ENCODE measurements at regions not wholly inside any gene's neighbourhood (a gene's known extent, or its start where the extent isn't known, plus 50 kb on each side); places are given as distances from the start of the nearest gene placed in this dataset.

GRCh38 chr9:86679909-86680308, 267.4 kb downstream of the GAS1 start:
- no peak for DNase-seq

GRCh38 chr9:86676396-86676795, 270.9 kb downstream of the GAS1 start:
- DNase-seq, result no peak

- DNase-seq, result no peak
Observed at GRCh38 chr9:86675805-86676204, 271.5 kb downstream of the GAS1 start.

- DNase-seq, result no peak
Observed at GRCh38 chr9:86674487-86674886, 272.8 kb downstream of the GAS1 start.

- DNase-seq, result no peak
Observed at GRCh38 chr9:86672966-86673365, 274.3 kb downstream of the GAS1 start.

- DNase-seq, result no peak
Observed at GRCh38 chr9:86672301-86672700, 275.0 kb downstream of the GAS1 start.

- no peak for DNase-seq
Observed at GRCh38 chr9:86671018-86671417, 276.3 kb downstream of the GAS1 start.

- DNase-seq, result no peak
Observed at GRCh38 chr9:86670536-86670935, 276.8 kb downstream of the GAS1 start.

GRCh38 chr9:86670076-86670475, 277.2 kb downstream of the GAS1 start:
- no peak for DNase-seq

GRCh38 chr9:86669422-86669821, 277.9 kb downstream of the GAS1 start:
- peak; percentile 80 for DNase-seq

- DNase-seq, result no peak
Observed at GRCh38 chr9:86668488-86668887, 278.8 kb downstream of the GAS1 start.

GRCh38 chr9:86667307-86667706, 280.0 kb downstream of the GAS1 start:
- DNase-seq, result no peak

GRCh38 chr9:86665416-86665815, 281.9 kb downstream of the GAS1 start:
- no peak for DNase-seq

GRCh38 chr9:86664603-86665002, 282.7 kb downstream of the GAS1 start:
- no peak for DNase-seq

GRCh38 chr9:86663905-86664304, 283.4 kb downstream of the GAS1 start:
- DNase-seq, result no peak

GRCh38 chr9:86662890-86663468, 284.3 kb downstream of the GAS1 start:
- no peak for DNase-seq

- no peak for DNase-seq
Observed at GRCh38 chr9:86660146-86660943, 287.0 kb downstream of the GAS1 start.

- no peak for DNase-seq
Observed at GRCh38 chr9:86659413-86660046, 287.8 kb downstream of the GAS1 start.

- DNase-seq, result no peak
Observed at GRCh38 chr9:86655147-86655546, 292.2 kb downstream of the GAS1 start.

- no peak for DNase-seq
Observed at GRCh38 chr9:86653466-86653865, 293.8 kb downstream of the GAS1 start.

- DNase-seq, result no peak
Observed at GRCh38 chr9:86652736-86653135, 294.6 kb downstream of the GAS1 start.

GRCh38 chr9:86649913-86650312, 295.7 kb upstream of the TUT7 start:
- DNase-seq, result no peak

- DNase-seq, result no peak
Observed at GRCh38 chr9:86648828-86649170, 294.6 kb upstream of the TUT7 start.

- no peak for DNase-seq
Observed at GRCh38 chr9:86648156-86648827, 294.1 kb upstream of the TUT7 start.
